Stimulated activated CD4-positive, alpha-beta T cell treated with anti-CD3 and anti-CD28 coated beads, Interleukin-12 subunit alpha, Interleukin-12 subunit beta, amount 100 ng/mL, for 48 hours (primary cell): ENCODE measurements at regions not wholly inside any gene's neighbourhood (a gene's known extent, or its start where the extent isn't known, plus 50 kb on each side); places are given as distances from the start of the nearest gene placed in this dataset.

ENCODE experiments used
- DNase-seq, 3 donors: peaks; one replicate each; pipeline ENCODE4 v3.0.0-alpha.2; 2020; ENCODE audit warnings: low read depth in 2 of 3, low spot score in 1 of 3

- no peak for DNase-seq
Observed at GRCh38 chr2:105652014-105652796, 92.5 kb upstream of the NCK2 start.

GRCh38 chr2:105649534-105649933 lies 95.2 kb upstream of the NCK2 start:
- no peak for DNase-seq

GRCh38 chr2:105647731-105648130 lies 97.0 kb upstream of the NCK2 start:
- DNase-seq = no peak

GRCh38 chr2:105646774-105647076 lies 98.0 kb upstream of the NCK2 start:
- no peak for DNase-seq

- no peak for DNase-seq
Observed at GRCh38 chr2:105645938-105646773, 98.6 kb upstream of the NCK2 start.

- no peak for DNase-seq
Observed at GRCh38 chr2:105645031-105645937, 99.4 kb upstream of the NCK2 start.

- no peak for DNase-seq
Observed at GRCh38 chr2:105644174-105644980, 100.3 kb upstream of the NCK2 start.

GRCh38 chr2:105643405-105644173 lies 101.1 kb upstream of the NCK2 start:
- DNase-seq = no peak

GRCh38 chr2:105641389-105641811 lies 103.3 kb upstream of the NCK2 start:
- DNase-seq = no peak

- DNase-seq = no peak
Observed at GRCh38 chr2:105640246-105640645, 104.5 kb upstream of the NCK2 start.

GRCh38 chr2:105636109-105636740 lies 108.5 kb upstream of the NCK2 start:
- DNase-seq = no peak

- DNase-seq = no peak
Observed at GRCh38 chr2:105635564-105635963, 109.1 kb upstream of the NCK2 start.

GRCh38 chr2:105634198-105634597 lies 110.5 kb upstream of the NCK2 start:
- no peak for DNase-seq

GRCh38 chr2:105631922-105632321 lies 112.8 kb upstream of the NCK2 start:
- no peak for DNase-seq

GRCh38 chr2:105631011-105631410 lies 113.7 kb upstream of the NCK2 start:
- no peak for DNase-seq

GRCh38 chr2:105629634-105630033 lies 115.1 kb upstream of the NCK2 start:
- DNase-seq = no peak

GRCh38 chr2:105627534-105627933 lies 117.2 kb upstream of the NCK2 start:
- no peak for DNase-seq

GRCh38 chr2:105626966-105627340 lies 117.8 kb upstream of the NCK2 start:
- no peak for DNase-seq

- no peak for DNase-seq
Observed at GRCh38 chr2:105626212-105626965, 118.3 kb upstream of the NCK2 start.
